ENCODE measurements at regions not wholly inside any gene's neighbourhood (a gene's known extent, or its start where the extent isn't known, plus 50 kb on each side); places are given as distances from the start of the nearest gene placed in this dataset.
"Not testable (repeated sequence)": the region's sequence is repeated elsewhere in the genome, so short reads cannot be mapped to it uniquely, and the experiment has no call there.

DNA sequence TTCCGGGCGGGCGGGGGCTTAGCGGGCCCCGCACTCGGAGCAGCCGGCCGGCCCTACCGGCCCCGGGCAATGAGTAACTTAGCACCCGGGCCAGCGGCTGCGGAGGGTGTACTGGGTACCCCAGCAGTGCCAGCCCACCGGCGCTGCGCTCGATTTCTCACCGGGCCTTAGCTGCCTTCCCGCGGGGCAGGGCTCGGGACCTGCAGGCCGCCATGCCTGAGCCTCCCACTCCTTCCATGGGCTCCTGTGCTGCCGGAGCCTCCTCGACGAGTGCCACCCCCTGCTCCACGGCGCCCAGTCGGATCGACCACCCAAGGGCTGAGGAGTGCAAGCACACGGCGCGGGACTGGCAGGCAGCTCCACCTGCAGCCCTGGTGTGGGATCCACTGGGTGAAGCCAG, 427.1 kb downstream of the NAF1 start:
- DNase-seq (ENCODE audit: low read depth in 2 of 2): not testable (repeated sequence)

DNA sequence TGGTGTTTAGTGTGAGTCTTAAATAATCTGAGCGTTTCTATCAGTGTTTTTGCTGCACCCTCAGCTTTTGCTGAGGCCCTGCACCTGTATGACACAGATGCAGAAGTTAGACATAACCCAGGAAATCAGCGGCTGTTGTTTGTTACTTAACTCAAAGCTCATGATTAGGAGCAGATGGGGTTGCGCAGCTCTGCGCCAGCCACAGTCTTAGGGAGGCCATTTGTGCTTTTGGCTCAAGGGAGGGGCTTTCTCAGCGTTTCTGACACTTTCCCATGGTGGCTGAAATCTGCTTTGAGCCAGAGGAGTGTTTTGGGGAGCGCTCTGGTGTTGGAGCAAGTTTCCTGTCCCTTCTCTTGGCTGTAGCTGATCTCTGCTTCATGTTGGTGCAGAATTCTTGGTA, 433.8 kb downstream of the NAF1 start:
- DNase-seq (ENCODE audit: low read depth in 2 of 2): no peak

DNA sequence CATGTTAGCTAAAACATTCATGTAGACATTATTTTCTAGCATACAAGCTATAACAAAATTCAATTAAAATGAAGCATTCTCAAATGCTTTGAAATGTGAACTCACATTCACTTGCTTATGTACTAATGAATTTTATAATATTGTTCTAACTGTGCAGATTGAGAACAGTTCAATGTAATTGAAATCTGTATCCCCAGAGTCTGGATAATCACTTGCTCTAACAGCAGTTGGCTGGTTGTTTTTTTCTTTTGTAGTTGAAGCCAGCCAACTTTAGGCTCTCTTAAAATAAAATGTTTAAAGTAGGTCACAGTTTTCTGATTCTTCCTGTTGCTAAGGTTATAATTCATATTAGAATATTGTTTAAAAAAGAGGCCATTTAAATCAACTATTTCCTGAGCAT, 438.9 kb downstream of the NAF1 start:
- no peak for DNase-seq (ENCODE audit: low read depth in 2 of 2)

DNA sequence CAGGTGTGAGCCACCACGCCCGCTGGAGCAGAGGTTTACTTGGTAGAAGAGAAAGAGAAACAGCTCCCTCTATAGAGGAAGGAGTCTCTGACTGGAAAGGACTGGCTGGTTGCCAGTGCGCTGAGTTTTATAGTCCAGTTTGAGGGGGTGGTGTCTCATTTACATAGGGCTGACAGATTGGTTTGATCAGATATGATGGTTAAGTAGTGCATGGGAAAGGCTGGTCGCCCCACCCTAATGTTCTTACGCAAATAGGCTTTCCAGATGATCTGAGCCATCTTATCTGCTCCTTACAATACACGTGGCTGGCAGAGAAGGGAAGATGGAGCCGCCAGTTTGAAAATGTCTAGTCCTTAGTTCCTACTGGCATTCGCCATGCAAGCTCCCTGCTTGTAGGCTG, 439.5 kb downstream of the NAF1 start:
- no peak for DNase-seq (ENCODE audit: low read depth in 2 of 2)

DNA sequence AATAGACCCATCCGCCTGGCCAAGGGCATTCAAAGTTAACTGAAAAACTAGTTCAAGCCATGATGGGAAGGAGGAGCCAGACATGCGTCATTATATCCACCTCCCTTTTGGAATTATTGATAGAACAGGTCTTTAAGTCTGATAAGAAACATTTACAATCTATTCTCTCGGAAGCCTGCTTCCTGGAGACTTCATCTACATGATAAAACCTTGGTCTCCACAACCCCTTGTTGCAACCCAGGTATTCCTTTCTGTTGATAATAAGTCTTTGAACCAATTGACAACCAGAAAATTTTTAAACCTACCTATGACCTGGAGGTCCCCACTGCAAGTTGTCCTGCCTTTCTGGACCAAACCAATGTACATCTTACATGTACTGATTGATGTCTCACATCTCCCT, 451.3 kb downstream of the NAF1 start:
- DNase-seq (ENCODE audit: low read depth in 2 of 2): no peak

DNA sequence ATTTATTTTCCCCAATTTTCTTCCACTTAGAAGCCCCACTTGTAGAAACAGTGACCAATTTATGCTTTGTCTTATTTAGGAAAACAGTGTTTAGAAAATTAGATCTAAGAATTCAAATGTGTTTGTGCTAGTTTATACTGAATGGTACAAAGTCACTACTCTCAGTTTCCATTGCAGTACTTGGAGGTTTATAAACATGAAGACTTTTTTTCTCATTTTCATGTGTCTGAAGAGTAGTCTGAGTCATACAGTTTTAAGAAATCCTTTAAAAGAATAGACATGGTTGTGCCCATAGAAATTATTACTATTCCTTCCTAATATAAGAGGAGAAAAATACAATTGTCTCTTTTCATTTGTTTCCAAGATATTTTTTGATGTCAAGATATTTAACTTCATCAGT, 458.7 kb downstream of the NAF1 start:
- DNase-seq (ENCODE audit: low read depth in 2 of 2): no peak

DNA sequence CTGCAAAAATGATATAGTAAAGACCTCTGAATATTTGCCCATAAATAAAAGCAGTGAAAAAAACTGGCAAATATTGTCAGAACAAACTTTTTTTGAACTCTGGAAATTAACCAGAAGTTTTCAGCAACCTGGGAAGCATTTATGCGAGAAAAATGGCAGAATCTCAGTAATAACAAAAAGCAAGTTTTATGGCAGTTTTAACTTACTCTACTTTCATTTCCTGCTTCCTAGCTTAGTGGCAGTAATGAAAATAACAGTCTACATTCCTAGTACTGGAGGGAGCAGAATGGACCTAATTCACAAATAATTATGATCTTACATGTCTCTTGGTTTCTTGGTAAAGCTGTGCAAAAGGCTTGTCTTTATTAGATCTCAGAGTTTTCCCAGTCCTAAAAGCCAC, 460.1 kb downstream of the NAF1 start:
- DNase-seq (ENCODE audit: low read depth in 2 of 2): no peak

DNA sequence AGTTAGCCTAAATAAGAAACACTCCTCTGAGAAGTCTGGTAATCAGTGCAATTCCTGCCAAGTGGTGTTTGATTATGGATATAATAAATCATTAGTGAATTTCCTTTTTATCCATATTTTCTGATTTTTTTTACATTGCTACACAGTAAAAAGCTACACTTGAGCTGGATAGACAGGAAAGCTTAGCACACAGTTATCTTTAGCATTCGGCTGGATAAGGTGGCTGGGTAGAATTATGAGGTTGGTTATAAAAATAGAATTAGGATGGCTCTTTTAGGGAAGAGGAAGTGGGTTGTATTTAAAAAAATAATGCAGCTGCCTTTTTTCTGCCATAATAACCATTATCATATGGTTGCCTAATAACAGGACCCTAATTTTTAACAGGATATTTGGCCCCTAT, 460.6 kb downstream of the NAF1 start:
- DNase-seq (ENCODE audit: low read depth in 2 of 2): no peak

DNA sequence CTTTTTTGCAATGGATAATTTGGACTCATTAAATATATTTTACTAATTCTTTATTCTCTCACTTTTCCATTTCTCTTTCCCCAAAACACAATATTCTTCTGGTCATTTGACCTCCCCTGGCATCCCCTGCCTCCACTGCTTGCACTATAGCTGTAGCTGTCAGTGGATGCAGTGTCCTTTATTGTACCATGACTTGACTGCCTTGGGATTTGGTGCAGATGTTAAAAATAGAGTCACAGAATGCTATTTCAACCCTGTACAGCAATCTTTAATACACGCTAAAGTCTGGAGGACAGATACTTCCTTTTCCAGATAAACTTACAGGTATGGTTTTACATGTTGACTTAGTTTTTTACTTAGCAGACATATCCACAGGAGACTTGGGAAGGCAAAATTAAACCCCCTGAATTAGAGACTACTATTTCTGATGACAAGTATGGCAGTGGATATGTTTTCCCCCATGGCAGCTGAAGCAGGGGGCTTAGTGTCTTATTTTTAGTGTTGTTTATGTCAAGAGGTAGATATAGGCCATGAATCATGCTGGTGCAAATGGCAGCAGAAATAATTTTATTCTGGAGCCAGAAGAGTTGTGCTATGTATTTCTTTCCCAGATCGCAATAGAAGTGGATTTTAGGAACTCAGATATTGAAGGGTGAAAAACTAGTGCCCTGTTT, 461.4 kb downstream of the NAF1 start:
- DNase-seq (ENCODE audit: low read depth in 2 of 2): no peak

DNA sequence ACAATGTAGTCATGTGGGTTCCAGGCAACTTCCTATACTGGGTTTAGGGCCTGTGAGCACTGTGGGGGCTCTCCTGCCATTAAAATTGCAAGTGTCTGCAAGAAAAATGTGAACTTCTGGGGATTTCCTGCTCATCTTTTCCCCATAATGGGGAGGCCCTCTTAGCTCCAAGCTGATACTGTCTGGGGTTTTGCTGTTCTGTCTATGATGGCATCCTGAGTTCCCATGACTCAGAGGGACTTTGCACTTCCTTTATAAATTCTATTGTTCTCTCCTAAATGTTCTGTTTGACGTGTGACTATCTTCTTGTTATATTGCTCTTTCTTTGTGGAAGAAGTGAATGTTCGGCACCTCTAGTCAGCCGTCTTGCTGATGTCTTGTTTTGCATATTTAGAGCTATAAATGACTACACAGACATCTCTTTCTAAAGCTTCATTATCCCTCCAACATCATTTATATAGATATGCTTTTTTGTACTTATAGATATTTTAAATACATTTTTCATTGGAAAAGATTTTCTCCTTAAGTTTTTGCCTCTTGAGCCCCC, 465.8 kb downstream of the NAF1 start:
- peak in 1 of 2 donors; percentile 7 for DNase-seq (ENCODE audit: low read depth in 2 of 2)

DNA sequence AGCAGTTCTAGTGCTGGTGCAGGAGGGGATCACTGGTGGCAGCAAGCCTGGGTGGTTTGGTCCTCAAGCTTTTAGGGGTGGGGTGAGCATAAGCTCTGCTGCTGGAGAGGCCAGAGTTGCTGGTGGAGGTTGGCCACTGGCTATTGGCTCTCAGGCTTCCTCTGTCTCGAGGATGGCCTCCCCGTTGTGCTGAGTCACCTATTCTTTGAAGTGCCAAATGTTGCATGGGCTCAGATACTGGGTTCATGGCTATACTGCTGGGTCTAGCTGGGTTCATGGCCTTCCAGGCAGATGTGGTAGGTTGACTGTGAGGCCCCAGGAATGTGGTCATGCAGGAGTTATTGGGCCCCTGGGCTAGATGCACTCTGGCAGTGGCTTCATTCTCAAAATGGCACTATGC, 466.3 kb downstream of the NAF1 start:
- no peak for DNase-seq (ENCODE audit: low read depth in 2 of 2)

DNA sequence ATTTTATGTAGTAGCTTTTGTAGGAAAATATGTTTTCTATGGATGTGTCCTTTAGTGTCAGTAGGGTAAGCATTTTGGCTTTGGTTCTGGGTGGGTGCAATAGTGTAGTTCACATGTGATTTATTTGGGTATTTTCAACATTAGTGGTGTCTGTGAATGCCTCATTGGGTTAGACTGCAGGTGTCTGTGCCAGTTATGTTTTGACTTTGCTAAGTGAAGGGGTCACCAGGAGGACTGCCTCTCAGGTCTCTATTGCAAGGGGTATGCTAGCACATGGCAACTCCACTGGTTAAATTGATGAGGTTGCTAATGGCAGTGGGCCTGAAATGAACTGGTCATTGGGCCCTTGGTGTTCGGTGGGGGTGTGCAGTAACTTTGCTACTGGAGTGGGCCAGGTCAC, 467.1 kb downstream of the NAF1 start:
- DNase-seq (ENCODE audit: low read depth in 2 of 2): no peak

DNA sequence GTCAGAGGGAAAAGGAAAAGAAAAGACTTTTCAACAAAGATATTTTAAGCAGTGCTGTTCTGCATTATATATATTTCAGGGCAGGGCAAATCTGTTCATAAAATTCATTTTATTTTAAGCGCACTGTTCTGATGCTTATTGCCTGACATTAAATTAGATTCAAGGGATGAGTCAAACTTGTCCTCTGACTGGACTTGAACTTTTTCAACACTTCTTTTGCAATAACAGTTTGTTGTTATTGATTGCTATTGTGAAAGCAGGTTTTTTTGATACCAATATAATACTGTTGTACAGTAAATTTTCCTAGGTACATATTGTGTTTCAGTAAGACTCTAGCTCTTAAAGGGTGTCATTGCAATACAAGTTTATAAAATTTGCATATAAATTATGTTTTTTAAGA, 481.3 kb downstream of the NAF1 start:
- DNase-seq (ENCODE audit: low read depth in 2 of 2): no peak

DNA sequence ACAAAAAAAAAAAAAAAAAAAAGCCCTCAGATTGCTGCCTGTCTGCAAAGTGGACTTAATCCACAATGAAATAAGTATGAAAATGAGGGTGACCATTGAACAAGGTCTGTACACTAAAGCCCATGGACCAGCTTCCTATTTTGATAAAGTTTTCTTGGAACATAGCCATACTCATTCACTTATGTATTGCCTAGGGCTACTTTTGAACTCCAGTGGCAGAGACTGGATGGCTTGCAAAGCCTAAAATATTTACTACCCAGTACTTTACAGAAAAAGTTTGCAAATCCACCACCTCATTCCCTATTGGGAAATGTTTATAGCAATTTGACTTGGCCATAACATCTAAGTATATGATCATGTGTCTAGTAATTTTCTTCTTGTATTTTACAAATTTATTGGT, 481.7 kb downstream of the NAF1 start:
- DNase-seq (ENCODE audit: low read depth in 2 of 2): no peak

DNA sequence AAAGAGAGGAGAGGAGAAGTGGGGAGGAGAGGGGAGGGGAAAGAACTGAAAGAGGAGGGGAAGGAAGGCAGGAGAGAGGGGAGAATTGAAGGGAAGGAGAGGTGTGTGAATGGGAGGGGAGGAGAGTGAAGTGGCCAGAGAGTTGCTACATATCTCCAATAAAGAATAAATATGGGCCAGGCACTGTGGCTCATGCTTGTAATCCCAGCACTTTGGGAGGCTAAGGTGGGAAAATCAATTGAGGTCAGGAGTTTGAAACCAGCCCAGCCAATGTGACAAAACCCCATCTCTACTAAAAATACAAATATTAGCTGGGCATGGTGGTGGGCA, 482.4 kb downstream of the NAF1 start:
- DNase-seq (ENCODE audit: low read depth in 2 of 2): no peak

DNA sequence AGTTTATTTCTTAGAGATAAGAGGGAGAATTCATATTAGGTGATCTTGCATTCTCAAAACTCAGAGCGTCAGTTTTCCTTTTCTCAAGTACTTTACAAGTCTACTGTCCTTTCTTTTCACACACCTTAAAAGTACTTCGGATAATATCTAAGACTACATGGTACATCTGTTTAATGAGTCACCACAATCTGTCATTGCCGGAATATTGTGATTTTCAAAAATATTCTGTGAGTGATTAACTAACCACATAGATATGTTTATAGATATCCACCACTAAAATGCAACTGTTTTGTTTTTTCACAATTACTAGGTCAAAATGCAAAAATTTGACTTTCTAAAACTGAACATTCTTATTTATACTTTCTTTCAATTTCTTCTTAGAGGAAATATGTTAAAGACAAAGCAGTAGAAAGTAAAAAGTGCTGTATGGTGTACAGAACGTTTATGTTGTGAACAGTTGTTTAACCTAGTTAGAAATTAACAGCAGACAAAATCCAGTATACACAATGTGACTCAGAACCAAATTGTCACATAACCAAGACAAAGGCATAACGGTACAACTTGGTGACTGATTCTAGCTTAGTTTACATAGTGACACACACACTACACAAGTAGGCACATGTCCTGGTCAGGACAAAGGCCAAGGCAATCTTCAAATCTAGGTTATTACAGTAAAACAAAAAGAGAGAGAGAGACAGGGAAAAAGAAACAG, 482.9 kb downstream of the NAF1 start:
- DNase-seq (ENCODE audit: low read depth in 2 of 2): no peak

DNA sequence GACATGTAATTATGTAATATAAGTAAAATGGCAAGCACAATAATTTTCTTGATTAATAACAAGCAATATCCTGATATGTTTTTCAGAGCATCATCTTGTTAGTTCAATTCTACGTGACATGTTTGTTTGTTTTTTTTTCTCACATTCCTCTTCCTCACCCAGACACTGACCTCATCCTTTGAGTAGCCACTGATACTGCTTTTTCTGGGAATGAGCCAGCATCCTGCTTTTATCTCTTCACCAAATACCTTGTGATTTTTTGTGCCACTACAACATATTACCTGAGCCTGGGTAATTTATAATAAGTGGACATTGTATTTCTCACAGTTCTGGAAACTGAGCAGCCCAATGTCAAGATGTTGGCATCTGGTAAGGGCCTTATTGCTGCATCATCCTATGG, 484.0 kb downstream of the NAF1 start:
- DNase-seq (ENCODE audit: low read depth in 2 of 2): peak in 1 of 2 donors; percentile 6

DNA sequence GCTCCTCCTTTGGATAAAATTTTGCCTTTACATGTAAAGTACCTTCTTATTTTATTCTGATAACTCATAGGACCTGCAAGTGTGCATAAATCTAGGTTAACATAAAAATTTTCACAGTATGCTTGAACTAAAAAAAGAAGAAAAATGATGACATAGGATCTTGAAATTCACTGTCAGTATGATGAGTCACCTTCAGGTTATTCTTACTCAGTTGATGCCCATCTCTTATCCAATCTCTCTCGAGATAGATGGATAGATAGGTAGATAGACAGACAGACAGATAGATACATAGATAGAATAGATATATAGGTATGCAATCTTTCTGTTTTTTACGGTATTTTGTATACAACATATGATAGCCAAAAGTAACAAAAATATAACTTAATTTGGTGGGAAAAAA, 485.5 kb downstream of the NAF1 start:
- DNase-seq (ENCODE audit: low read depth in 2 of 2): no peak

DNA sequence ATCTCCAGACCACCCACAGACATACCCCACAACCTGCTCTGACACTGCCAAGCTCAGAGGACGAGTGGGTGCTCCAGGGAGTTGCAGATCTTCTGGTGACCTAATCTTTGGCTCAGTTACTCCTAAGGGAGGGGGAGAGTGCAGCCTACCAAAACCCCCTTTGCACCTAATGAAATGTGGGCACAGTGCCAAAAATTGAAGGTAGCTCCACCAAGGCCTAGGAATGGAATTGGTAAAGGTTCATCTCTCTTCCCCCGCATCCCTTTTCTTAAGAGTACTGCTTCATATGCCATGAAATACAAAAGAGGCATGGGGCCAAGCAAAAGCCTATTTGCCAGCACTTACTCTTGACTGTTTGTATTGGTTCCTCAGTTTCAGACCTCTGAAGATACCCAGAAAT, 491.0 kb downstream of the NAF1 start:
- no peak for DNase-seq (ENCODE audit: low read depth in 2 of 2)

DNA sequence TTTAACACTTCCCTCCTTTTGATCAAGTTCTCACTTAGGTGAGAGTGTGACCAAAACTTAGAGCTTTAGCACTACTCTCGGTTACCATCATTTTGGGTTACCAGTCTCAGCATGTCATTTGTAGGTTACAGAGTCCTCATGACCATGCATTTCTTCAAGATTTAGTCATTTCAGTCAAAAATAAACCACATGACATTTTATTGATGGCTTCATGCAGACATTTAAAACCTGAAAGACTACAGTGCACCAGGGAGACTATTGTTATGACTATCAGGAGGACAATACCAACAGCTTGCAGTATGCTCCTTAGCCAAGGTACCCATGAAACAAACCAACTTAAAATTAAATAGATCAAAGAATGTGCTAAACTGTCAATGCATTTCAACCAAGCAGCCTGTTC, 498.1 kb upstream of the FSTL5 start:
- DNase-seq (ENCODE audit: low read depth in 2 of 2): no peak

DNA sequence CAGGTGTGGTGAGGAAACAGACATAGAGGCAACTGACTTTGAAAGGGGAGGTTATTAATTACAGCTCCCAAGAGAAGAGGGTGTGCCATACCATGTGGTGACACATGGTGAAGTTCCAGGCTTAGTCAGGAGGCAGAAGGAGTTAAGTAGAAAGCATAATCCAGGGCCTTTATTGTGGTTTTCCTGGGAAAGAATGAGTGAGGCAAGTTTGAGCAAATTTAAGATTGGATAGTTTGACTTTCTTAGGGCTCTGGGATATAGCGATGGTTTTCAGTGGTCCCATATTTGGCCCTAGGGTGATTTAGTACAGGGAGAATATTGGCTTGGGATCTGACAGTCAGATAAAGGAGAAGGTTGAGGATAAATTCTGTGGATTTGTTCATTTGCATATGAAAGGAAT, 495.9 kb upstream of the FSTL5 start:
- DNase-seq (ENCODE audit: low read depth in 2 of 2): no peak

DNA sequence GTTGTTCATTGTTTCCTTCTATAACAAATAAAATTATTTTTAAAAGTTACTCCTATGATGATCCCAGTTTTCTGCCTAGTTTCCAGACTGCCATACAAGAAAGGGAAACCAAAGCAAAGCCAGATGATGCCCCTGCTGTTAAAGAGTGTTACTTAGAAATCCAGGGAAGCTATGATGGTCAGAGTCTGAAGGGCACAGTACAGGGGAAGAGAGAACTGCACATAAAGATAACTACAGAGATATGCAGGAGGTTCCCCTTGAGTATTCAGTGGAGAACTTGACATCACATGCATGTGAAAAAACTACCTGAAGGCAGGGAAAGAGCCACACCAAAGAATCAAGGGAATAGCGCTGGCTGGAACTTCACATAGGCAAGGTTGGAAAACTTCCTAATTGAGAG, 494.2 kb upstream of the FSTL5 start:
- no peak for DNase-seq (ENCODE audit: low read depth in 2 of 2)

DNA sequence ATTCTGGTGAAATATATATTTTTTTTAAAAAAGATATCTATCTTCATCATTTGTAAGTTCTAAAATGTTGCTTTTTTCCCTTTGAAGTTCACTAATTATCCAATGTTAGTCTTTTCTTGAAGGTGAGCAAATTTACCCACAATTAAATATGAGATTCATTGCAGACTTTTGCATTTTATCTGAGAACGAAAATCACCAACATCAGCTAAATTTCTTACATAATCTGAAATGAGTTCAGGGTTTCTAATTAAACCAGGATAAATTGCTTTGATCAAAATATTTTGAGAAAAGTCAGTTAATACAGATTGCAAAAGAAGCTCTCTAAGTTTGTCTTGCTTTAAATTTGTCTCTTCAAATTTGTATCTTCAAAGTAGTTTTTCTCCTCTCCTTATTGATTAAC, 486.4 kb upstream of the FSTL5 start:
- DNase-seq (ENCODE audit: low read depth in 2 of 2): no peak

DNA sequence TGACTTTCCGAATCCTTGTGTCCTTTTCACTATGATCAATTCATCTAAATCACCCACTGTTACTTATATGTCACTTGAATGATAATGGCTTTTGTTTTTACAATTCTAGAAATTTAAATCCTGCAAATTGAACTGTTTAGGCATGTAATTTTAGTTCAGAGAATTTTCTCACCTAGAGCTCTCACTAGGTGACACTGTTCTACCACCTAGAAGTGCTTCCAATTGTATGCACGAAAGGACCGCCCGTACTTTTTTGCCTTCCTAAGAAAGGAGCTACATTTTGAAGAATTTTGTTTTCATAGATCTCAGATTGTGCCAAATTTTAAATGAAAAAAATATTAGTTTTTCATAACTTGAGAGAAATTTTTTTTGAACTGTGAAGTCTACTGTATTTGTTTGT, 481.6 kb upstream of the FSTL5 start:
- no peak for DNase-seq (ENCODE audit: low read depth in 2 of 2)

All from dermis microvascular lymphatic vessel endothelial cell (primary cell).